IMR-90 (cell line): ENCODE measurements at regions not wholly inside any gene's neighbourhood (a gene's known extent, or its start where the extent isn't known, plus 50 kb on each side); places are given as distances from the start of the nearest gene placed in this dataset.

Experiments
- BHLHE40 ChIP-seq: fragments of 150-350 bp; IDR thresholded peaks from 2 replicates; pipeline ENCODE4 v1.6.1; 2016; ENCODE audit warnings: mild to moderate bottlenecking, low read depth, low read length
- CTCF ChIP-seq: conservative IDR thresholded peaks from 2 replicates; pipeline ENCODE4 v1.5.1; 2012; ENCODE audit warnings: mild to moderate bottlenecking, low read depth, low read length, improper control_type of control experiment
- ELK1 ChIP-seq: fragments of 150-350 bp; IDR thresholded peaks from 2 replicates; pipeline ENCODE4 v1.6.1; 2016; ENCODE audit warnings: low read depth, mild to moderate bottlenecking, low read length, moderate library complexity, borderline replicate concordance
- FOS ChIP-seq: fragments of 150-350 bp; IDR thresholded peaks from 2 replicates; pipeline ENCODE4 v1.6.1; 2016; ENCODE audit warnings: low read depth, low read length
- MAFK ChIP-seq: IDR thresholded peaks from 2 replicates; pipeline ENCODE4 v1.6.1; 2012; ENCODE audit warnings: low read depth, low read length, improper control_type of control experiment
- MAZ ChIP-seq: IDR thresholded peaks from 2 replicates; pipeline ENCODE4 v1.6.1; 2012; ENCODE audit warnings: low read depth, mild to moderate bottlenecking, low read length, improper control_type of control experiment, moderate library complexity, borderline replicate concordance
- NFE2L2 ChIP-seq: fragments of 150-350 bp; IDR thresholded peaks from 2 replicates; pipeline ENCODE4 v1.6.1; 2016; ENCODE audit warnings: low read depth, mild to moderate bottlenecking, low read length
- POLR2A ChIP-seq: IDR thresholded peaks from 2 replicates; pipeline ENCODE4 v1.6.1; 2012; ENCODE audit warnings: mild to moderate bottlenecking, low read depth, low read length
- RAD21 ChIP-seq: IDR thresholded peaks from 2 replicates; pipeline ENCODE4 v1.6.1; 2012; ENCODE audit warnings: low read length, improper control_type of control experiment
- RCOR1 ChIP-seq: IDR thresholded peaks from 2 replicates; pipeline ENCODE4 v1.6.1; 2012; ENCODE audit warnings: mild to moderate bottlenecking, low read length, improper control_type of control experiment; ENCODE audit not compliant: insufficient replicate concordance
- RFX5 ChIP-seq: IDR thresholded peaks from 2 replicates; pipeline ENCODE4 v1.8.0; 2012; ENCODE audit warnings: low read depth, mild to moderate bottlenecking, low read length, moderate library complexity
- SMC3 ChIP-seq: fragments of 150-350 bp; IDR thresholded peaks from 2 replicates; pipeline ENCODE4 v1.6.1; 2016; ENCODE audit warnings: low read depth, mild to moderate bottlenecking, antibody characterized with exemption, low read length, moderate library complexity
- USF2 ChIP-seq: fragments of 150-350 bp; IDR thresholded peaks from 2 replicates; pipeline ENCODE4 v1.6.1; 2017; ENCODE audit warnings: mild to moderate bottlenecking, antibody characterized with exemption, low read length, low read depth

GRCh38 chr3:66107855-66108254 is 69.1 kb upstream of the MAGI1 start:
- TF ChIP-seq CTCF (no peak), ELK1 (no peak), SMC3 (no peak), POLR2A (no peak), NFE2L2 (no peak), RFX5 (no peak), RAD21 (no peak), USF2 (no peak), MAZ (no peak), RCOR1 (no peak), MAFK (no peak), FOS (no peak), BHLHE40 (no peak)
